HUES6 (cell line): ENCODE measurements at regions not wholly inside any gene's neighbourhood (a gene's known extent, or its start where the extent isn't known, plus 50 kb on each side); places are given as distances from the start of the nearest gene placed in this dataset.

Source experiments
- H3K27ac ChIP-seq: 2 replicates; pipeline ENCODE4 v1.7.0; 2013; ENCODE audit warnings: low read depth, mild to moderate bottlenecking, low read length, inconsistent platforms
- H3K27me3 ChIP-seq: 2 replicates; pipeline ENCODE4 v1.6.1; 2013; ENCODE audit warnings: low read length; ENCODE audit not compliant: control insufficient read depth, insufficient read depth
- H3K36me3 ChIP-seq: 2 replicates; pipeline ENCODE4 v1.6.1; 2013; ENCODE audit warnings: low read length; ENCODE audit not compliant: control insufficient read depth, insufficient read depth
- H3K4me1 ChIP-seq: 2 replicates; pipeline ENCODE4 v1.6.1; 2013; ENCODE audit warnings: low read length; ENCODE audit not compliant: control insufficient read depth, insufficient read depth
- H3K4me3 ChIP-seq: 2 replicates; pipeline ENCODE4 v1.5.1; 2013; ENCODE audit warnings: low read depth, low read length
- H3K9ac ChIP-seq: one replicate; pipeline ENCODE4 v1.6.1; 2013; ENCODE audit warnings: mild to moderate bottlenecking, low read length
- H3K9me3 ChIP-seq: 2 replicates; pipeline ENCODE4 v1.6.1; 2013; ENCODE audit warnings: low read depth, low read length; ENCODE audit not compliant: control insufficient read depth, insufficient read depth

DNA sequence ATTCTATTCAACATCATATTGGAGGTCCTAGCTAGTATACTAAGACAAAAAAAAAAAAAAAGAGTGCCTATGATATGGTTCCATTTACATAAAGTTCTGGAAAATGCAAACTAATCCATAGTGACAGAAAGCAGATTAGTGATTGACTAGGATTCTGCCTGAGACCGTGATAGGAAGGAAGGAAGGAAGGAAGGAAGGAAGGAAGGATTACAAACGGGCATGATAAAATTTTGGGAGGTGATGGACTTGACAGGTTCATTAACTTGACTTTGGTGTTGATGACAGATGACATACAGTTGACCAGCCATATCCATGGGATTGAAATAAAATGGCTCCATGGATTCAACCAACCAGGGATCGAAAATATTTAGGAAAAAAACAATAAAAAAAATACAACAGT is 79.1 kb upstream of the MAN2A1 start:
- Histone ChIP-seq H3K9ac (no peak overlapping the region), H3K4me1 (no peaks in the 10 kb centered on the region)

DNA sequence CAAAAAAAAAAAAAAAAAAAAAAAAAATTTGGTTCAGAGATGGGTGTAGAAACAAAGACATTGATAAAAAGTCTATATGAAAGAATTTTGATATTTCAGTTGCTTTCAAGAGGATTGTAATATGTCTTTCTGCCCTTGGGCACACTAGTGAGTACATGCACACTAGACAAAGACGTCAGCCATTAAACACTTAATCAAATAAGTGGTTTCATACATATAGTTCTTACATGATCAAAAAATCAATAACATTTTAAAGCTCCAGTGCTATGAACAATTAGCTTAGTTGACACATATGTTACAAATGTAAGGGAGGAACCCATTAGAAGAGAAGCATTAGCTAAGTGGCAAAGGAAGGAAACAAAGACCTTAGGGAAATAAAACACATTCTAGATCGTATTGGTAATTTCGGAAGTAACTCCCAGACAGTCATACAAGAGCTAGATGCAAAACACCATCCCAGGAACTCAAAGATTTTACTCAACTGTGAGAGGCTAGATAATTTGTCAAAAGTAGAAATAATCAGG is 84.5 kb upstream of the MAN2A1 start:
- Histone ChIP-seq H3K36me3 (no peaks in the 10 kb centered on the region), H3K27me3 (no peaks in the 10 kb centered on the region), H3K9ac (no peak overlapping the region), H3K4me3 (no peak overlapping the region), H3K9me3 (no peaks in the 10 kb centered on the region), H3K4me1 (no peaks in the 10 kb centered on the region; the same call in 1 of the 2 replicates), H3K27ac (no peak overlapping the region)

More for the DNA sequence above, 79.1 kb upstream of the MAN2A1 start:
- Histone ChIP-seq H3K36me3 (no peaks in the 10 kb centered on the region), H3K27me3 (no peaks in the 10 kb centered on the region), H3K4me3 (no peak overlapping the region), H3K9me3 (no peaks in the 10 kb centered on the region), H3K27ac (no peak overlapping the region)

DNA sequence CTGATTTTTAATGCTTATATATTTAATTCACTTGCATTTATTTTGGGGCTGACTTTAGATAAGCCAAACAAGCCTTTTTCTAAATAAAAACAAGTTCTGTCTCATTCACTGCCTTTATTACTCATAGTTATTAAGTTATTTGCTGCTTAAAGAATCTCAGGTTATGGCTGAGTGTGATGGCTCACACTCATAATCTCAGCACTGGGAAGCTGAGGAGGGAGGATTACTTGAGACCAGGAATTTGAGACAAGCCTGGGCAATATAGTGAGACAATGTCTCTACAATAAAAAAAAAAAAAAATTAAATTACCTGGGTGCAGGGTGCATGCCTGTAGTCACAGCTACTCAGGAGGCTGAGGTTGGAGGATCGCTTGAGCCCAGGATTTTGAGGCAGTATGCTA is 85.0 kb upstream of the MAN2A1 start:
- no peak overlapping the region for H3K9ac ChIP-seq
- no peaks in the 10 kb centered on the region for H3K36me3 ChIP-seq
- H3K4me1 ChIP-seq: no peaks in the 10 kb centered on the region; the same call in 1 of the 2 replicates
- no peaks in the 10 kb centered on the region for H3K27me3 ChIP-seq
- H3K4me3 ChIP-seq: no peak overlapping the region
- H3K27ac ChIP-seq: no peak overlapping the region
- H3K9me3 ChIP-seq: no peaks in the 10 kb centered on the region

DNA sequence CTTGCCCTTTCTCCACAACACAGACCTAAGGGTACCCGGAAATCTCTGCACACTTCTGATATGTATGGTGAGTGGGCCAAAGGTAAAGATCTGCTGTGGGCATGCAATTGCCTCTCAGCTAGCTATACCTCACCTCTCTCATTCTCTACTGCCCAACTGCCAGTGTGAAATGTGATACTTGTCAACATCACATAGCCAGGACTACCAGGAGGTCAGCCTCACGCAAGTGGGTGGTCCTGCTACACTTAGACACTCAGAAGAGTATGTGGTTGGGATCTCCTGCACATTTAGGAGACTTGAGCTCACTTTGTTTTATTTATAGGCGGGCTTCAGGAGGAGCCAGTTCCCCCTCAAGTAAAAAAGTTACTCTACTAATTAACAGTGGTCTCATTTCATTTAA is 88.0 kb upstream of the MAN2A1 start:
- H3K4me1 ChIP-seq: no peaks in the 10 kb centered on the region; the same call in 1 of the 2 replicates
- no peak overlapping the region for H3K9ac ChIP-seq
- H3K9me3 ChIP-seq: no peaks in the 10 kb centered on the region
- no peaks in the 10 kb centered on the region for H3K36me3 ChIP-seq
- no peaks in the 10 kb centered on the region for H3K27me3 ChIP-seq
- no peak overlapping the region for H3K27ac ChIP-seq
- H3K4me3 ChIP-seq: no peak overlapping the region

DNA sequence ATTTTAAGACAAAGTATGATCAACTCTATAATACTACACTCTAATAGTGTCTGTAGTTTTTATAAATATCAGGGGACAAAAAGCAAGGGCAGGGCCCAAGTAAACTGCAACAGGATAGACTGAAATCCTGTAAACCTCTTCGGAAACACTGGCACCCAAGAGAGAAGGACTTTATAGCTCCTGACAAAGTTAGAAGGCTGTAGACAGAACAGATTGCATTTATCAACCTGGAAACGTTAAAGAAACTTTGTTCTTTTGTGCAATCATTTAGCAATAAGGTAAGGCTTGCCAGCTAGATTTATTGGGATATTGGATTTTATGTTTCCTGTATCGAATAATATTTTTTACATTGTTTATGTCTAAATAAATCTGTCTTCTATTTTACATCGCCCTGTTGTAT is 91.8 kb upstream of the MAN2A1 start:
- H3K27ac ChIP-seq: no peak overlapping the region
- H3K9ac ChIP-seq: no peak overlapping the region
- H3K27me3 ChIP-seq: no peaks in the 10 kb centered on the region
- H3K4me1 ChIP-seq: no peaks in the 10 kb centered on the region; the same call in 1 of the 2 replicates
- no peak overlapping the region for H3K4me3 ChIP-seq
- no peaks in the 10 kb centered on the region for H3K36me3 ChIP-seq
- no peaks in the 10 kb centered on the region for H3K9me3 ChIP-seq

DNA sequence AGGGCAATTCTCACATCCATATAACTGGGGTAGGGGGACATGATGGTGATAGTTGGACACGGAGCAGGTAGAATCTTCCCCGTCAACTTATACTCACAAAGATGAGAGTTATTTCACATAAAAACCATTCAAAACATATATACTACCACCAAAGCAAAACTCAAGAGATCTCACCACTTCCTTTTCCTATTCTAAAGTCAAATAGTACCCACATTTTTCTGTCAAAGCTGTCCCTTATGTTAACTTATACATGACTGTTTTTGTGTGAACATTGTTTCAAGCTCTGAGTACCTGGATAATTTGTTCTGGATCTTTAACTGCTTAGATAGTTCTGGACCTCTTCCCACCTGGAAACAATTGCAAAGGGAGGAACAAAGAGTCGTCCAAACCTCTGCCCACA is 95.5 kb upstream of the MAN2A1 start:
- H3K36me3 ChIP-seq: no peaks in the 10 kb centered on the region
- no peaks in the 10 kb centered on the region for H3K27me3 ChIP-seq
- no peak overlapping the region for H3K4me3 ChIP-seq
- H3K27ac ChIP-seq: no peak overlapping the region
- H3K9ac ChIP-seq: no peak overlapping the region
- H3K9me3 ChIP-seq: no peaks in the 10 kb centered on the region
- H3K4me1 ChIP-seq: no peaks in the 10 kb centered on the region; the same call in 1 of the 2 replicates

DNA sequence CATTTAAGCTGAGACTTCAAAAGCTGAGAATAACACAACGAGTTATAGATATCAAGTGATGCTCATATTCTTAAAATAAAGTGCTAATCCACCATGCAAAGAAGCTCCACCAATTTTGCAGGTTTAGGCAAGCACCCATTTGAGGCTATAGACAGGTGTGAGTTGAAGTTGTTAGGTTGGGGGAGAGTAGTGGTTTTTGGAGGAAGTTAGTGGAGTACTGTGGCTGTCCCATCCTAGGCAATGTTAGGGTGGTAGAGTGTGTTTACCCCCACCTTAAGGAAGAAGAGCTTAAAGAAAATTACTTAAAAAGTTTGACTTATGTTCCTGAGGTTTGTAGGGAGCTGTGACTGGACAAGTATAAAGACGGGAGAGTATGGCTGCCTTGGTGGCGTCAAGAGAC is 98.9 kb upstream of the MAN2A1 start:
- no peaks in the 10 kb centered on the region for H3K9me3 ChIP-seq
- H3K27ac ChIP-seq: no peak overlapping the region

DNA sequence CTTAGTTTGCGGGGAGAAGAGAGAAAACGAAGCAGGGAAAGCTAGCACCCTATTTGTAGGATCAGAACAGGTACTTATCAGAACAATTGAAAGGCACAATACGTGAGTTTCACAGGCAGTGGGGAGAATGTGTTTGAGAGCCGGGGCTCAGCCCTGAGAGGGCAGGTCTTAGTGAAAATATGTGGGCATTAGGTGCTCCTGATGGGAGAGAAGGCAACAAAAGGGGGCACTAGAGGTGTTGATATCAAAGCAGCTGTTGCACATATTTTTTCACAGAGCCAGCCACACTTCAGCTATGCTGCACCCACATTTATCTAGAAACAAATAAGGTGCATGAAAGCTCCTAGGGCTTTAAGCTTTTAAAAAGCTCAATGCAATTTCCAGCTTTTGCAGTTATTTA is 99.7 kb upstream of the MAN2A1 start:
- Histone ChIP-seq H3K9me3 (no peaks in the 10 kb centered on the region), H3K4me1 (no peaks in the 10 kb centered on the region), H3K36me3 (no peaks in the 10 kb centered on the region), H3K4me3 (no peak overlapping the region), H3K27ac (no peak overlapping the region), H3K9ac (no peak overlapping the region), H3K27me3 (no peaks in the 10 kb centered on the region)

More for the DNA sequence above, 98.9 kb upstream of the MAN2A1 start:
- no peaks in the 10 kb centered on the region for H3K27me3 ChIP-seq
- no peaks in the 10 kb centered on the region for H3K4me1 ChIP-seq
- no peak overlapping the region for H3K9ac ChIP-seq
- H3K36me3 ChIP-seq: no peaks in the 10 kb centered on the region
- H3K4me3 ChIP-seq: no peak overlapping the region

DNA sequence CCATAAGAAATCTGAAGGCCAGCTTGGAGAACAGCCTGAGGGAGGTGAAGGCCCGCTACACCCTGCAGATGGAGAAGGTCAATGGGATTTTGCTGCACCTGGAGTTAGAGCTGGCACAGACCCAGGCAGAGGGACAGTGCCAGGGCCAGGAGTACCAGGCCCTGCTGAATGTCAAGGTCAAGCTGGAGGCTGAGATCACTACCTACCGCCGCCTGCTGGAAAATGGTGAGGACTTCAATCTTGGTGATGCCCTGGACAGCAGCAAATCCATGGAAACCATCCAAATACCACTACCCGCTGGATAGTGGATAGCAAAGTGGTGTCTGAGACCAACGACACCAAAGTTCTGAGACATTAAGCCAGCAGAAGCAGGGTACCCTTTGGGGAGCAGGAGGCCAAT is 100.5 kb upstream of the MAN2A1 start:
- H3K4me3 ChIP-seq: no peak overlapping the region
- no peaks in the 10 kb centered on the region for H3K4me1 ChIP-seq
- H3K9me3 ChIP-seq: no peaks in the 10 kb centered on the region
- H3K9ac ChIP-seq: no peak overlapping the region
- H3K27ac ChIP-seq: no peak overlapping the region
- no peaks in the 10 kb centered on the region for H3K27me3 ChIP-seq
- H3K36me3 ChIP-seq: no peaks in the 10 kb centered on the region

DNA sequence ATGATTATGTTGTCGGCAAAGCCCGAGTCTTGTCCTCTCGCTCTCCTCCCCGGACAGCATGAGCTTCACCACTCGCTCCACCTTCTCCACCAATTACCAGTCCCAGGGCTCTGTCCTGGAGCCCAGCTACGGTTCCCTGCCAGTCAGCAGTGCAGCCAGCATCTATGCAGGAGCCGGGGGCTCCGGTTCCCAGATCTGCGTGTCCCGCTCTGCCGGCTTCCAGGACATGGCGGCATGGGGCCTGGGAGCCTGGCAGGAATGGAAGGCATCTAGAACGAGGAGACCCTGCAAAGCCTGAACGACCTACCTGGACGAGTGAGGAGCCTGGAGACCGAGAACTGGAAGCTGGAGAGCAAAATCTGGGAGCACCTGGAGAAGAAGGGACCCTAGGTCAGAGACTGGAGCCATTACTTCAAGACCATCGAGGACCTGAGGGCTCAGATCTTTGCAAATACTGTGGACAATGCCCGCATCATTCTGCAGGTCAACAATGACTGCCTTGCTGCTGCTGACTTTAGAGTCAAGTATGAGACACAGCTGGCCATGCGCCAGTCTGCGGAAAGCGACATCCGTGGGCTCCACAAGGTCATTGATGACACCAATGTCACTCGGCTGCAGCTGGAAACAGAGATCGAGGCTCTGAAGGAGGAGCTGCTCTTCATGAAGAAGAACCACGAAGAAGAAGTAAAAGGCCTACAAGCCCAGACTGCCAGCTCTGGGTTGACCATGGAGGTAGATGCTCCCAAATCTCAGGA is 101.3 kb upstream of the MAN2A1 start:
- no peak overlapping the region for H3K27ac ChIP-seq
- H3K27me3 ChIP-seq: no peaks in the 10 kb centered on the region
- no peaks in the 10 kb centered on the region for H3K36me3 ChIP-seq
- H3K9me3 ChIP-seq: no peaks in the 10 kb centered on the region
- no peak overlapping the region for H3K9ac ChIP-seq
- H3K4me1 ChIP-seq: no peaks in the 10 kb centered on the region
- no peak overlapping the region for H3K4me3 ChIP-seq

DNA sequence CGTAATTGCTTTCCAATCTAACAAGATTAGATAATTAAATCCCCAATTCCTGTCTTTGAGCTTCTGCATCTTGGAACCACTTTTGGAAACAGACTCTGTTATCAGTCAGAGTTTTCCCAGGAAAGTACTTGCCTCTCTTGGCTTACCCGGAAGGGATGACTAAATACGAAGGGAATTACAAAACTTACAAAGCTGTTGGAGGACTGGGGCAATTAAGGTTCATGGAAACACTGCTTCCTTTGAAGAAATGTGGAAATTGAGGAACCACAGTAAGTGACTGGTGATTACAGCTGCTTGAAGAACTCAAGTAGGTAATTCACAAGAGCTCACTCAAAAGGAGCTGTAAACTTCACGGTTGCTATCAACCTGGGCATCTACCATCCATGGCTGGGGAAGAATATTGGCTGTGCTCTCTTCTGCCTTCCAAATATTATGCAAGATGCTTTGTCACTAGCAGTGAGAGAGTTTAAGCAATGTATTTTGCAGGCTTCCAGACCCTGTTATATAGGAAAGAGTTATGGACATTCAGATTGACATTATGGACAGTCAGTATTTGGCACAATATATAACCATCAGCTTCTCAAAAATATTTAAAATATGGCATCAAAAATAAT is 104.6 kb upstream of the MAN2A1 start:
- no peaks in the 10 kb centered on the region for H3K36me3 ChIP-seq
- H3K4me1 ChIP-seq: no peaks in the 10 kb centered on the region
- no peaks in the 10 kb centered on the region for H3K27me3 ChIP-seq
- H3K9me3 ChIP-seq: no peaks in the 10 kb centered on the region
- H3K27ac ChIP-seq: no peak overlapping the region
- no peak overlapping the region for H3K4me3 ChIP-seq
- no peak overlapping the region for H3K9ac ChIP-seq
